ENCODE measurements at regions not wholly inside any gene's neighbourhood (a gene's known extent, or its start where the extent isn't known, plus 50 kb on each side); places are given as distances from the start of the nearest gene placed in this dataset.

- Histone ChIP-seq H3K9me3 (no peaks in the 10 kb centered on the region), H3K27me3 (no peaks in the 10 kb centered on the region), H3K36me3 (ENCODE audit: low read depth, missing control alignments) (no peaks in the 10 kb centered on the region), H3K4me3 (no peak overlapping the region), H3K27ac (no peak overlapping the region), H3K4me1 (peaks cover 10% of the 10 kb centered on the region)
- TF ChIP-seq CTCF (IDR thresholded peaks at IDR 0.05) (no peak), POLR2A (IDR thresholded peaks at IDR 0.05) (no peak)
- intact Hi-C loops (cut with DNase I; ENCODE audit: low total_unique reads) = no loop called here
- DNase-seq = no peak
- 68 to 82% methylated on average over 2 to 4 of the region's 4 CpGs for WGBS, 2 donors
These were observed 398.9 kb upstream of the ZNF507 start for GRCh38 chr19:31946491-31946890.

- intact Hi-C loops (cut with DNase I; ENCODE audit: low total_unique reads) = no loop called here
These were observed 397.8 kb upstream of the ZNF507 start for GRCh38 chr19:31947436-31948115.

GRCh38 chr19:31952693-31953092 lies 392.7 kb upstream of the ZNF507 start:
- no peak overlapping the region for H3K27ac ChIP-seq
- no peaks in the 10 kb centered on the region for H3K9me3 ChIP-seq
- intact Hi-C loops (cut with DNase I; ENCODE audit: low total_unique reads) = no loop called here
- H3K36me3 ChIP-seq (ENCODE audit: low read depth, missing control alignments) = no peaks in the 10 kb centered on the region
- no peak for TF ChIP-seq POLR2A (IDR thresholded peaks at IDR 0.05)
- TF ChIP-seq CTCF (IDR thresholded peaks at IDR 0.05) = no peak
- DNase-seq = no peak
- H3K4me3 ChIP-seq = no peak overlapping the region
- H3K4me1 ChIP-seq = peaks cover 4% of the 10 kb centered on the region
- no peaks in the 10 kb centered on the region for H3K27me3 ChIP-seq
- whole genome bisulfite sequencing, 2 donors = 59 to 71% methylated on average over 1 of the region's 1 CpG

More at GRCh38 chr19:31947436-31948115, 397.8 kb upstream of the ZNF507 start:
- Histone ChIP-seq H3K9me3 (no peaks in the 10 kb centered on the region), H3K27ac (no peak overlapping the region), H3K4me1 (peaks cover 13% of the 10 kb centered on the region), H3K27me3 (no peaks in the 10 kb centered on the region), H3K4me3 (no peak overlapping the region), H3K36me3 (ENCODE audit: low read depth, missing control alignments) (no peaks in the 10 kb centered on the region)
- TF ChIP-seq POLR2A (IDR thresholded peaks at IDR 0.05) (no peak), CTCF (IDR thresholded peaks at IDR 0.05) (no peak)
- 87 to 94% methylated on average over 17 of the region's 17 CpGs for WGBS, 2 donors
- no peak for DNase-seq

GRCh38 chr19:31955061-31955460 lies 390.3 kb upstream of the ZNF507 start:
- intact Hi-C loops (cut with DNase I; ENCODE audit: low total_unique reads) = no loop called here
- 90 to 98% methylated on average over 3 of the region's 3 CpGs for WGBS, 2 donors
- Histone ChIP-seq H3K4me1 (peaks cover 4% of the 10 kb centered on the region), H3K9me3 (no peaks in the 10 kb centered on the region), H3K36me3 (ENCODE audit: low read depth, missing control alignments) (no peaks in the 10 kb centered on the region), H3K4me3 (no peak overlapping the region), H3K27ac (no peak overlapping the region), H3K27me3 (no peaks in the 10 kb centered on the region)
- no peak for TF ChIP-seq CTCF (IDR thresholded peaks at IDR 0.05)
- TF ChIP-seq POLR2A (IDR thresholded peaks at IDR 0.05) = no peak
- no peak for DNase-seq

- Histone ChIP-seq H3K4me3 (no peak overlapping the region), H3K27me3 (no peaks in the 10 kb centered on the region), H3K36me3 (ENCODE audit: low read depth, missing control alignments) (no peaks in the 10 kb centered on the region), H3K4me1 (peaks cover 4% of the 10 kb centered on the region), H3K9me3 (no peaks in the 10 kb centered on the region), H3K27ac (no peak overlapping the region)
- TF ChIP-seq POLR2A (IDR thresholded peaks at IDR 0.05) (no peak), CTCF (IDR thresholded peaks at IDR 0.05) (no peak)
- WGBS, 2 donors = 78 to 84% methylated on average over 6 of the region's 6 CpGs
- no peak for DNase-seq
- intact Hi-C loops (cut with DNase I; ENCODE audit: low total_unique reads) = no loop called here
These were observed 389.5 kb upstream of the ZNF507 start for GRCh38 chr19:31955884-31956283.
